RWPE2 (cell line): ENCODE measurements at regions not wholly inside any gene's neighbourhood (a gene's known extent, or its start where the extent isn't known, plus 50 kb on each side); places are given as distances from the start of the nearest gene placed in this dataset.
A peak's percentile ranks its signal among the peaks of the same experiment; 100 is the strongest.

ENCODE experiments used
- ATAC-seq: fragments of 200-7000 bp; cut with Tn5 transposase; 3 replicates; pipeline ENCODE4 v1.9.1; 2021; ENCODE audit warnings: low read depth
- DNase-seq: peaks from one replicate; pipeline ENCODE4 v3.0.0-alpha.2; 2020; ENCODE audit warnings: low spot score
- H3K27ac ChIP-seq: fragments of 450-650 bp; 2 replicates; pipeline ENCODE4 v1.5.1; 2017; ENCODE audit warnings: mild to moderate bottlenecking; ENCODE audit not compliant: poor library complexity, severe bottlenecking
- H3K27me3 ChIP-seq: fragments of 250-450 bp; sonication (Bioruptor Pico); 2 replicates; pipeline ENCODE4 v1.5.1; 2021; ENCODE audit warnings: mild to moderate bottlenecking, moderate library complexity; ENCODE audit not compliant: insufficient read depth, poor library complexity, severe bottlenecking
- H3K36me3 ChIP-seq: fragments of 250-450 bp; sonication (Bioruptor Pico); 2 replicates; pipeline ENCODE4 v1.5.1; 2020; ENCODE audit warnings: low read depth, mild to moderate bottlenecking, moderate library complexity
- H3K4me1 ChIP-seq: fragments of 250-450 bp; sonication (Bioruptor Pico); 2 replicates; pipeline ENCODE4 v1.5.1; 2021; ENCODE audit warnings: mild to moderate bottlenecking, moderate library complexity; ENCODE audit not compliant: insufficient read depth, poor library complexity, severe bottlenecking
- H3K4me3 ChIP-seq: fragments of 250-450 bp; sonication (Bioruptor Pico); 2 replicates; pipeline ENCODE4 v1.5.1; 2021; ENCODE audit warnings: mild to moderate bottlenecking, moderate library complexity; ENCODE audit not compliant: severe bottlenecking
- H3K9me3 ChIP-seq: fragments of 250-450 bp; sonication (Bioruptor Pico); 2 replicates; pipeline ENCODE4 v1.5.1; 2021; ENCODE audit warnings: mild to moderate bottlenecking, moderate library complexity; ENCODE audit not compliant: severe bottlenecking
- TF ChIP-seq, protein P1 (sequence below): fragments of 450-650 bp; IDR thresholded peaks from one replicate; pipeline ENCODE4 v1.5.1; 2017; ENCODE audit warnings: mild to moderate bottlenecking, moderate library complexity; ENCODE audit not compliant: poor library complexity, severe bottlenecking

DNA sequence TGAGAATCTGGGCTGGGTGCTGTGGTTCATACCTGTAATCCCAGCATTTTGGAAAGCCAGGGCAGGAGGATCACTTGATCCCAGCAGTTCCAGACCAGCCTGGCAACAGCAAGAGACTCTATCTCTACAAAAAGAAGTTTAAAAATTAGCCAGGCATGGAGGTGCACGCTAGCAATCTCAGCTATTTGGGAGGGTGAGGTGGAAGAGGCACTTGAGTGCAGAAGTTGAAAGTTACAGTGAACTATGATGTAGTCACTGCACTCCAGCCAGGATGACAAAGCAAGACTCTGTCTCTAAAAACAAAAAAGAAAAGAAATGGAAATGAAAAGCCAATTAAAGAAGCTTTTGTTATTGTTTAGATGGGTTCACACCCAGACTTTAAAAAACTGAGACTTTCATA lies 131.6 kb upstream of the RASA1 start:
- TF ChIP-seq, protein P1, sequence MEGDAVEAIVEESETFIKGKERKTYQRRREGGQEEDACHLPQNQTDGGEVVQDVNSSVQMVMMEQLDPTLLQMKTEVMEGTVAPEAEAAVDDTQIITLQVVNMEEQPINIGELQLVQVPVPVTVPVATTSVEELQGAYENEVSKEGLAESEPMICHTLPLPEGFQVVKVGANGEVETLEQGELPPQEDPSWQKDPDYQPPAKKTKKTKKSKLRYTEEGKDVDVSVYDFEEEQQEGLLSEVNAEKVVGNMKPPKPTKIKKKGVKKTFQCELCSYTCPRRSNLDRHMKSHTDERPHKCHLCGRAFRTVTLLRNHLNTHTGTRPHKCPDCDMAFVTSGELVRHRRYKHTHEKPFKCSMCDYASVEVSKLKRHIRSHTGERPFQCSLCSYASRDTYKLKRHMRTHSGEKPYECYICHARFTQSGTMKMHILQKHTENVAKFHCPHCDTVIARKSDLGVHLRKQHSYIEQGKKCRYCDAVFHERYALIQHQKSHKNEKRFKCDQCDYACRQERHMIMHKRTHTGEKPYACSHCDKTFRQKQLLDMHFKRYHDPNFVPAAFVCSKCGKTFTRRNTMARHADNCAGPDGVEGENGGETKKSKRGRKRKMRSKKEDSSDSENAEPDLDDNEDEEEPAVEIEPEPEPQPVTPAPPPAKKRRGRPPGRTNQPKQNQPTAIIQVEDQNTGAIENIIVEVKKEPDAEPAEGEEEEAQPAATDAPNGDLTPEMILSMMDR, result no peak
- ATAC-seq, result no peak
- DNase-seq, result no peak
- peaks cover 22% of the 10 kb centered on the region for H3K4me1 ChIP-seq
- H3K9me3 ChIP-seq, result no peaks in the 10 kb centered on the region
- H3K27ac ChIP-seq, result no peak overlapping the region
- no peaks in the 10 kb centered on the region for H3K27me3 ChIP-seq
- no peak overlapping the region for H3K4me3 ChIP-seq
- H3K36me3 ChIP-seq, result no peaks in the 10 kb centered on the region

DNA sequence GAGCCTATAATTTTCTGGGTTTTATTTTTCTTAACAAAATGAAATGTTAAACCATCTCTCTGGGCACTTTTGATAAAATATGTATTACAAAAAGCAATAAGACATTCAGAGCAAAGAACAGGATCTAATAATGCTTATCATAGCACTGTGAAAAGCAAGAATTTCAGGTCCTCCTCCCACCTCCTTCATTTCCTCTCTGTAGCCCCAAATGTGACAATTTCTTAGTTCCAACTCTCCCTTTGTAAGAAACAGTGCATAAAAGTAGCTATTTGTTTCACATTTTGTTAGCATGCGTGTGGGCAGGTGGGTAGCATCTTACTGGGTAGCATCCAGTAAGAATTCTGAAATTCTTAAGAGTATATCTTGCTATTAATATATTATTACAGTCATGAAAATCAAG lies 130.9 kb upstream of the RASA1 start:
- H3K4me3 ChIP-seq, result no peak overlapping the region
- no peak for ATAC-seq
- TF ChIP-seq, protein P1, result no peak
- no peak for DNase-seq
- no peaks in the 10 kb centered on the region for H3K36me3 ChIP-seq
- no peak overlapping the region for H3K27ac ChIP-seq
- H3K27me3 ChIP-seq, result no peaks in the 10 kb centered on the region
- H3K9me3 ChIP-seq, result no peaks in the 10 kb centered on the region
- peaks cover 22% of the 10 kb centered on the region for H3K4me1 ChIP-seq

DNA sequence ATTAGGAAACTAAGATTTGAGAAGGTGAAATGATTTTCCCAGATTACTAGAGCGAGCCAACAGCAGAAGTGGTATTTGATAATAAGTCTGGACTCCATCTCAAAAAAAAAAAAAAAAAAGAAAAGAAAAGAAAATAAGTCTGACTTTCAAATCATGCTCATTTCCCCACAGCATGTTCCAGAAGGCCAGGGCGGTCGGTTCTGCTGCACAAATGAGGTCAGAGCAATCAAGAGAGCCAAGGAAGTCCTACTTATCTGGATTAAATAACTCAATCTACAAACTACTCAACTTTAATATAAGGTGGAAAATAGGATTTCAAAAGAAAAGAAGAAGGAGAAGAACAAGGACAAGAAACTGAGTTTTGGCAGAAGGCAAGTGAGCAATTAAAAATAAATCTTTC lies 130.4 kb upstream of the RASA1 start:
- Histone ChIP-seq H3K27ac (no peak overlapping the region), H3K4me3 (no peak overlapping the region), H3K9me3 (no peaks in the 10 kb centered on the region), H3K27me3 (no peaks in the 10 kb centered on the region), H3K4me1 (peaks cover 22% of the 10 kb centered on the region), H3K36me3 (no peaks in the 10 kb centered on the region)
- DNase-seq (no peak), ATAC-seq (no peak)
- TF ChIP-seq, protein P1, result no peak

DNA sequence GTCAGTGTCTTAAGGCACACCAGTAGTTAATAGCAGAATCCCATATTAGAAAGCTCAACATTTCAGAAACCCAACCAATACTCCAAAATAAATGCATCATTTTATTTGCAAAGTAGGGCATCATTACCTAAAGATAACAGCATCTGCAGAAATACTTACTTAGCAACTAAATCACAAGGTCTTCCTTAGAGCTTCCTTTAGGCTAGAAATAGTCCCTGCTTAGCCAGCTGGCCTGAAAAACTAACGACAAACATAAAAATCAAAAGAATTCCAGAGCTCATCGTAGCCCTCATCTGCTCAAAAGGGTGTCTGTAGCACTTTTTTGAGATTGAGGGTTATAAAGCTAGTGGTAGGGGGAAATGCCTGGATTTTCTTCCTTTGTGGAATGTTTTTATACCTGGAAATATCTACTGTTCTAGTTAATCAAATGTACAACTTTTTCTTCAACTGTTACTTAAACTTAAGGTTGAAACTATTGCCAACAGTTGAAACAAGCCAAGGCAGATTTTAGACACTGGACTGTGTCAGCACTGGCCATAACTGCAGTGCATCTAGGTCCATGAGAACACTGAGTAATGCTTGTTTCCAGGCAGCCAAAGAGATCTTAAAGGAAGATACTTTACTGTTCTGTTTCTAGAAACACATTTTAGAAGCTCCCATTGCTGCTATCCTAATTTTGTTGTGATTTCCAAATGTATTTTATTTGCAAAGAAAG lies 129.4 kb upstream of the RASA1 start:
- H3K36me3 ChIP-seq, result no peaks in the 10 kb centered on the region
- TF ChIP-seq, protein P1, result no peak
- peak overlapping the region; percentile 68 for H3K27ac ChIP-seq
- H3K4me3 ChIP-seq, result no peak overlapping the region
- no peaks in the 10 kb centered on the region for H3K27me3 ChIP-seq
- H3K4me1 ChIP-seq, result peaks cover 17% of the 10 kb centered on the region
- no peaks in the 10 kb centered on the region for H3K9me3 ChIP-seq
- DNase-seq, result no peak
- ATAC-seq, result no peak

DNA sequence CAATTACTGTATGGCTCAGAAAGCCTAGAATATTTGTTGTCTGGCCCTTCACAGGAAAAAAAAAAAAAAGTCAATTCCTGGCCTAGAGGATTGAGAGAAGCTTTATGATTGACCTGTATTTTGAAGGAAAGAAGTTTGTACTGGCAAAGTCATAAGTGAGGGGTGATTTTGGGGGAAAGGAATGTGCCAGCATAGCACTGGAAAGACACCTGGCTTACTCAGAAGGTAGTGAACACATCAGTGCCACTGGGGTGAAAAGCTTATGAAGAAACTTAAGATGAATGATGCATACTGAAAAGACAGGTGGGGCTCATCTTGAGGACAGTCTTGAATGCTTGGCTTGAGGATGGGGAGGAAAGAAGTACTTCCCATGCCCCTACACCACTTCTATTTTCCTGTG lies 127.9 kb upstream of the RASA1 start:
- ATAC-seq (peak; percentile 93), DNase-seq (no peak)
- no peaks in the 10 kb centered on the region for H3K36me3 ChIP-seq
- peaks cover 17% of the 10 kb centered on the region for H3K4me1 ChIP-seq
- H3K27ac ChIP-seq, result peak overlapping the region; percentile 68
- no peak overlapping the region for H3K4me3 ChIP-seq
- no peaks in the 10 kb centered on the region for H3K27me3 ChIP-seq
- TF ChIP-seq, protein P1, result no peak
- no peaks in the 10 kb centered on the region for H3K9me3 ChIP-seq
